ENCODE measurements at regions not wholly inside any gene's neighbourhood (a gene's known extent, or its start where the extent isn't known, plus 50 kb on each side); places are given as distances from the start of the nearest gene placed in this dataset.

DNA sequence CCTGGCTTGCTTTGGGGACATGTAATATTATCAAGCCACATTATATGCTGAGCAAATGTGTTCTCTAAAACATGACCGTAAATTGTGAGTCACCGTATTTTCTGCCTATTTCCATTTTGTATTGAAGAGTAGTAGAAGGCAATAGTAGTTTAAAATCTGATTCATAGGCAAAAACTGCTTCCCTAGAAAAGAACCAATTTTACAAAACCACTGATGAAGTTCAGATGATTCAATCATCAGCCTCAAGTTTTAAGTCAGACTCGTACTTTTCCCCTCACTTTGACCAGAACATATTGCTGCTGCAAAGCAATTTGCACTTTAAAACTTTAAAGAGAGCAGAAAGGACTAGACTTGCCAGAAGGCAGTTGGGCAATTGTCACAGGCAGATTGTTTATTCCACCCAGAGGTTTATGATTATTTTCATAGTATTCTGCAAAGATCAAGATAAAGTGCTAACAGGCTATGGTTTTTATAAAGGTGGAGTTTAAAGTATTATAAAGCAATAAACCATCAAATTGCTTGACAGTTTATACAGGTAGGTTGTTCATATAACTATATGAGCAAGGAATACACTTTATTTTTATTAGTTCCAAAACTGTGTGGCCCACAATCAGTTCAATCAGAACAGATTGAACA is 168.2 kb downstream of the ETV1 start:
- 19 to 61% methylated on average over 3 of the region's 3 CpGs for WGBS, 2 donors
- intact Hi-C loops (cut with DNase I), result no loop called here
- H3K4me1 ChIP-seq, result peaks cover 0 to 5% (median 0%) of the 10 kb centered on the region in 4 donors
- DNase-seq, result no peak
- H3K27me3 ChIP-seq, result no peaks in the 10 kb centered on the region
- H3K36me3 ChIP-seq, result no peaks in the 10 kb centered on the region
- H3K9me3 ChIP-seq, result no peaks in the 10 kb centered on the region
- H3K27ac ChIP-seq, result no peak overlapping the region
- TF ChIP-seq POLR2A (IDR thresholded peaks at IDR 0.05), result no peak
- TF ChIP-seq EP300 (IDR thresholded peaks at IDR 0.05), result no peak
- TF ChIP-seq, protein P1, sequence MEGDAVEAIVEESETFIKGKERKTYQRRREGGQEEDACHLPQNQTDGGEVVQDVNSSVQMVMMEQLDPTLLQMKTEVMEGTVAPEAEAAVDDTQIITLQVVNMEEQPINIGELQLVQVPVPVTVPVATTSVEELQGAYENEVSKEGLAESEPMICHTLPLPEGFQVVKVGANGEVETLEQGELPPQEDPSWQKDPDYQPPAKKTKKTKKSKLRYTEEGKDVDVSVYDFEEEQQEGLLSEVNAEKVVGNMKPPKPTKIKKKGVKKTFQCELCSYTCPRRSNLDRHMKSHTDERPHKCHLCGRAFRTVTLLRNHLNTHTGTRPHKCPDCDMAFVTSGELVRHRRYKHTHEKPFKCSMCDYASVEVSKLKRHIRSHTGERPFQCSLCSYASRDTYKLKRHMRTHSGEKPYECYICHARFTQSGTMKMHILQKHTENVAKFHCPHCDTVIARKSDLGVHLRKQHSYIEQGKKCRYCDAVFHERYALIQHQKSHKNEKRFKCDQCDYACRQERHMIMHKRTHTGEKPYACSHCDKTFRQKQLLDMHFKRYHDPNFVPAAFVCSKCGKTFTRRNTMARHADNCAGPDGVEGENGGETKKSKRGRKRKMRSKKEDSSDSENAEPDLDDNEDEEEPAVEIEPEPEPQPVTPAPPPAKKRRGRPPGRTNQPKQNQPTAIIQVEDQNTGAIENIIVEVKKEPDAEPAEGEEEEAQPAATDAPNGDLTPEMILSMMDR (IDR thresholded peaks at IDR 0.05), result no peak
- no peak for TF ChIP-seq POLR2AphosphoS5 (IDR thresholded peaks at IDR 0.05)
- no peak overlapping the region for H3K4me3 ChIP-seq

DNA sequence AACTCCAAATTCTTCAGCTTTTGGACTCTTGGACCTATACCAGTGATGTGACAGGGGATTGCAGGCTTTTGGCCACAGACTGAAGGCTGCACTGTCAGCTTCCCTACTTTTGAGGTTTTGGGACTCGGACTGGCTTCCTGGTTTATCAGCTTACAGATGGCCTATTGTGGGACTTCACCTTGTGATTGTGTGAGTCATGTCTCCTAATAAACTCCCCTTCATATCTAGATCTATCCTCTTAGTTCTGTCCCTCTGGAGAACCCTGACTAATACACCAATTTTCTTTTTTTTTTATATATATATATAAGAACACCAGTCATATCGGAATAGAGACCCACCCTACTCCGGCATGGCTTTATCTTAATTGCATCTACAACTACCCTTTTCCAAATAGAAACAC is 166.8 kb downstream of the ETV1 start:
- no peaks in the 10 kb centered on the region for H3K27me3 ChIP-seq
- TF ChIP-seq POLR2A (IDR thresholded peaks at IDR 0.05), result no peak
- no peak for TF ChIP-seq EP300 (IDR thresholded peaks at IDR 0.05)
- TF ChIP-seq, protein P1 (IDR thresholded peaks at IDR 0.05), result no peak
- no peak for TF ChIP-seq POLR2AphosphoS5 (IDR thresholded peaks at IDR 0.05)
- no peaks in the 10 kb centered on the region for H3K36me3 ChIP-seq
- no peak overlapping the region for H3K27ac ChIP-seq
- intact Hi-C loops (cut with DNase I), result no loop called here
- DNase-seq, result no peak
- 24 to 77% methylated on average over 3 of the region's 3 CpGs for WGBS, 2 donors
- no peak overlapping the region for H3K4me3 ChIP-seq
- no peaks in the 10 kb centered on the region for H3K9me3 ChIP-seq
- H3K4me1 ChIP-seq, result peaks cover 0 to 5% (median 0%) of the 10 kb centered on the region in 4 donors

DNA sequence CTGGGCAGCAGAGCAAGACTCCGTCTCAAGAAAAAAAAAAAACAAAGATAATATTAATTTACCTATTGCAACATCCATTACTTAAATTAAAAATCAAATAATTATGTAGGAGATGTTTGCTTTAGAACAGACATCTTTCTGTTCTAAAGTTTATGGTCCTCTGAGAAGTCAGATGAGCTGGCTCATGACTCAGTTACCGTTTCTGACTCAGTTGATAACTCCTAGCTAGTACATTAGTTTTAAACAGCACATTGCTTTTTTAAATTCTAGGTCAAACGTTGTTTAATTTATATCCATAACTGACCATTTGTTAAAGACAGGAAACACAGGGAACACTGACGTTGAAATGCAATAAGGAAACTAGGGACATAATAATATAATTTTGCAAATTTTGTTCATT is 162.7 kb downstream of the ETV1 start:
- no peak for TF ChIP-seq POLR2A (IDR thresholded peaks at IDR 0.05)
- no peak for TF ChIP-seq EP300 (IDR thresholded peaks at IDR 0.05)
- TF ChIP-seq POLR2AphosphoS5 (IDR thresholded peaks at IDR 0.05), result no peak
- TF ChIP-seq, protein P1 (IDR thresholded peaks at IDR 0.05), result no peak
- Histone ChIP-seq H3K36me3 (no peaks in the 10 kb centered on the region), H3K27ac (no peak overlapping the region), H3K4me1 (no peaks in the 10 kb centered on the region), H3K9me3 (no peaks in the 10 kb centered on the region), H3K27me3 (no peaks in the 10 kb centered on the region), H3K4me3 (no peak overlapping the region)
- DNase-seq, result no peak
- intact Hi-C loops (cut with DNase I), result no loop called here
- WGBS, 2 donors, result 50 to 75% methylated on average over 4 of the region's 4 CpGs

DNA sequence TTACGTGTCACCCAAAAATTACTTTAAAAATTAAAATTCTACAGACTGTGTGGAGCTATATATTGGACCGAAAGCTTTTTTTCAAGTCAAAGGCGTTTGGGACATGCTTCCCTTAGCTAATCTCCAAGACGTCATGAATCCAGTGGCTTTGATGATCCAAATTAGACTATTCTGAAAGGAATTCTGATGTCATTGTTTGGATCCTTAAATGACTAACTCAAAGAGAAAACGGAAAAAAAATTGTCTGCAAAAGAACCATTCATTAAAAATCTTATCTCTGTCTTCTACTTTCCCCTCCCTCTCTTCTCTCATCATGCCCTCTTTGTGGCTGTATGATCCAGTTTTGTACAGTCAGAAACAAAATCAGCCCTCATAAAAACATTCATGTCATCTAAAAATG is 161.8 kb downstream of the ETV1 start:
- Histone ChIP-seq H3K36me3 (no peaks in the 10 kb centered on the region), H3K4me1 (no peaks in the 10 kb centered on the region), H3K9me3 (no peaks in the 10 kb centered on the region), H3K27me3 (no peaks in the 10 kb centered on the region), H3K27ac (no peak overlapping the region), H3K4me3 (no peak overlapping the region)
- no peak for DNase-seq
- TF ChIP-seq EP300 (IDR thresholded peaks at IDR 0.05) (no peak), POLR2AphosphoS5 (IDR thresholded peaks at IDR 0.05) (no peak), POLR2A (IDR thresholded peaks at IDR 0.05) (no peak)
- TF ChIP-seq, protein P1 (IDR thresholded peaks at IDR 0.05), result no peak
- 90 to 93% methylated on average over 5 of the region's 5 CpGs for WGBS, 2 donors
- intact Hi-C loops (cut with DNase I), result no loop called here

DNA sequence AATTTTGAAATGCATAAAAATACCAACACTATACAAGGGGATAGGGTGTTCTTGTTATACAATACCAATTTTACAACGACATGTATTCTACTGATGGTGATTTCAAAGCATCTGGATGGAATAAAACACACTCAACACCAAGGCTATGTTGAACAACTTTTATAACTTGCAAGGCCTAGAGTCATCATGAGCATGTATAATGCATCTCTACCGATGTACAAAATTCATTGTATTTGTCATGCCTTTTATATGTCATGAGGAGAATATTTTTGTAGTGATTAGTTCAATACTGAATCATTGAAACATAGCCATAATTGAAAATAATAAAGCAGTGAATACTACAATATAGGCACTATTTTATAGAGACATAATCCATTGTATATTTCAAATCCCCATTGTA is 160.2 kb downstream of the ETV1 start:
- Histone ChIP-seq H3K36me3 (no peaks in the 10 kb centered on the region), H3K4me1 (peaks cover 0 to 4% (median 0%) of the 10 kb centered on the region in 4 donors), H3K27ac (no peak overlapping the region), H3K4me3 (no peak overlapping the region), H3K27me3 (no peaks in the 10 kb centered on the region), H3K9me3 (no peaks in the 10 kb centered on the region)
- TF ChIP-seq, protein P1 (IDR thresholded peaks at IDR 0.05), result no peak
- TF ChIP-seq POLR2AphosphoS5 (IDR thresholded peaks at IDR 0.05), result no peak
- TF ChIP-seq EP300 (IDR thresholded peaks at IDR 0.05), result no peak
- TF ChIP-seq POLR2A (IDR thresholded peaks at IDR 0.05), result no peak
- intact Hi-C loops (cut with DNase I), result no loop called here
- no peak for DNase-seq
- 71 to 81% methylated on average over 2 of the region's 2 CpGs for WGBS, 2 donors

Data from sigmoid colon (tissue), 6 donors.